Transverse colon (tissue), 4 donors: ENCODE measurements at regions not wholly inside any gene's neighbourhood (a gene's known extent, or its start where the extent isn't known, plus 50 kb on each side); places are given as distances from the start of the nearest gene placed in this dataset.

Experiments
- DNase-seq: peaks from one replicate; pipeline ENCODE4 v3.0.0-alpha.2; 2019
- H3K27ac ChIP-seq, 4 donors: fragments of 200-600 bp; sonication (generic); 2 replicates each; pipeline ENCODE4 v1.5.1; 2016 to 2018; ENCODE audit warnings: inconsistent platforms in 4 of 4
- H3K27me3 ChIP-seq: fragments of 200-600 bp; sonication (generic); 2 replicates; pipeline ENCODE4 v1.5.1; 2017; ENCODE audit warnings: inconsistent platforms
- H3K36me3 ChIP-seq, 4 donors: fragments of 200-600 bp; sonication (generic); 2 replicates each; pipeline ENCODE4 v1.5.1; 2017 to 2019; ENCODE audit warnings: inconsistent platforms in 4 of 4
- H3K4me1 ChIP-seq, 4 donors: fragments of 200-600 bp; sonication (generic); 2 replicates each; pipeline ENCODE4 v1.5.1; 2017 to 2020; ENCODE audit warnings: inconsistent platforms in 4 of 4
- H3K4me3 ChIP-seq, 4 donors: fragments of 200-600 bp; sonication (generic); 1 replicate in 1 of 4; 2 replicates in 3 of 4; pipeline versions ENCODE4 v1.5.1 to v1.6.1; 2017 to 2019; ENCODE audit warnings: inconsistent platforms in 4 of 4
- H3K9me3 ChIP-seq, 2 donors: fragments of 200-600 bp; sonication (generic); 2 replicates each; pipeline ENCODE4 v1.5.1; 2017 to 2019; ENCODE audit warnings: inconsistent platforms in 2 of 2
- EP300 ChIP-seq: sonication (generic); formaldehyde crosslinking; IDR thresholded peaks from one replicate; pipeline ENCODE4 v1.6.1; 2017; ENCODE audit warnings: antibody characterized with exemption, low read depth
- POLR2A ChIP-seq: fragments of 450-650 bp; IDR thresholded peaks from one replicate; pipeline ENCODE4 v1.6.1; 2016; ENCODE audit warnings: antibody characterized with exemption, mild to moderate bottlenecking, moderate library complexity
- POLR2AphosphoS5 ChIP-seq, 3 donors: sonication (generic); formaldehyde crosslinking; IDR thresholded peaks; one replicate each; pipeline ENCODE4 v1.6.1; 2016; ENCODE audit warnings: antibody characterized with exemption in 3 of 3
- WGBS, 2 donors: methylation state at CpG; one replicate each; pipeline ENCODE4 v1.1.5; 2018; ENCODE audit warnings: low coverage in 1 of 2; 5-methylcytosine and 5-hydroxymethylcytosine counted together
- in situ Hi-C, 4 donors: fragments of 200-750 bp; cut with MboI; loops; one replicate each; pipeline versions ENCODE4 v1.15.0 to v1.15.1; 2017; ENCODE audit warnings: low sequenced_read_pairs in 3 of 4, low pct_ligation_motif_present in 1 of 4, low pct_unique_long_range_greater_than_20kb in 1 of 4
- intact Hi-C: fragments of 100-400 bp; cut with DNase I; formaldehyde crosslinking; loops from one replicate; pipeline ENCODE4 v1.15.1; 2023; ENCODE audit warnings: low total_unique reads
- TF ChIP-seq, protein P1 (sequence below), 5 experiments: fragments of 200-600 bp in 3 of 5; fragments of 450-650 bp in 2 of 5; sonication (generic) in 3 of 5; IDR thresholded peaks; 1 replicate in 2 of 5; 2 replicates in 3 of 5; pipeline ENCODE4 v1.5.1; 2016 to 2017; ENCODE audit warnings: antibody characterized with exemption in 5 of 5, inconsistent platforms in 3 of 5, mild to moderate bottlenecking in 2 of 5, moderate library complexity in 1 of 5

DNA sequence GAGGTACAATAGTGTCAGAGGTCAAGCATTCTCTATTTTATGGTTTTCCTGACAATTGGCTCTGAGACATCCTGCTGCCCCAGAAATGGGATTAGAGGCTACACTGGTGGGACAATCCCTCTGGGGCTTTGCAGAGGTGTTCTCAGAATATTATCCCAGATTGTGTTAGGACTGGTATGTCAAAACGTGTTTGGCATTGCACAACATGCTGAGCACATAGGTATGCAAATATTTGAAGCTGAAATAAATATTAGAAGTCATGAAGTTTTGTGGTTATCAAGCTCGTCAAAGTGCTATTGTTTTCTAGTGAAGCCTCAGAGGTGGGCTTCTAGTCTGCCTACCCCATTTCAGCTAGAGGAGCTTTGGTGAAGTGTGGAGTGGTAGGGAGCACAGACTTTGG lies 304.4 kb downstream of the MAN2A1 start:
- H3K27me3 ChIP-seq, result no peaks in the 10 kb centered on the region
- intact Hi-C loops (no loop called here), in situ Hi-C loops (no loop called here)
- H3K9me3 ChIP-seq, result no peaks in the 10 kb centered on the region
- TF ChIP-seq, protein P1, sequence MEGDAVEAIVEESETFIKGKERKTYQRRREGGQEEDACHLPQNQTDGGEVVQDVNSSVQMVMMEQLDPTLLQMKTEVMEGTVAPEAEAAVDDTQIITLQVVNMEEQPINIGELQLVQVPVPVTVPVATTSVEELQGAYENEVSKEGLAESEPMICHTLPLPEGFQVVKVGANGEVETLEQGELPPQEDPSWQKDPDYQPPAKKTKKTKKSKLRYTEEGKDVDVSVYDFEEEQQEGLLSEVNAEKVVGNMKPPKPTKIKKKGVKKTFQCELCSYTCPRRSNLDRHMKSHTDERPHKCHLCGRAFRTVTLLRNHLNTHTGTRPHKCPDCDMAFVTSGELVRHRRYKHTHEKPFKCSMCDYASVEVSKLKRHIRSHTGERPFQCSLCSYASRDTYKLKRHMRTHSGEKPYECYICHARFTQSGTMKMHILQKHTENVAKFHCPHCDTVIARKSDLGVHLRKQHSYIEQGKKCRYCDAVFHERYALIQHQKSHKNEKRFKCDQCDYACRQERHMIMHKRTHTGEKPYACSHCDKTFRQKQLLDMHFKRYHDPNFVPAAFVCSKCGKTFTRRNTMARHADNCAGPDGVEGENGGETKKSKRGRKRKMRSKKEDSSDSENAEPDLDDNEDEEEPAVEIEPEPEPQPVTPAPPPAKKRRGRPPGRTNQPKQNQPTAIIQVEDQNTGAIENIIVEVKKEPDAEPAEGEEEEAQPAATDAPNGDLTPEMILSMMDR (IDR thresholded peaks at IDR 0.05), result no peak
- TF ChIP-seq EP300 (no peak), POLR2AphosphoS5 (IDR thresholded peaks at IDR 0.05) (no peak), POLR2A (no peak)
- peaks cover 0 to 3% (median 2%) of the 10 kb centered on the region in 4 donors for H3K4me1 ChIP-seq
- WGBS, 2 donors, result 62 to 72% methylated on average over 2 of the region's 2 CpGs
- DNase-seq, result no peak
- no peak overlapping the region for H3K4me3 ChIP-seq
- no peaks in the 10 kb centered on the region for H3K36me3 ChIP-seq
- H3K27ac ChIP-seq, result no peak overlapping the region

DNA sequence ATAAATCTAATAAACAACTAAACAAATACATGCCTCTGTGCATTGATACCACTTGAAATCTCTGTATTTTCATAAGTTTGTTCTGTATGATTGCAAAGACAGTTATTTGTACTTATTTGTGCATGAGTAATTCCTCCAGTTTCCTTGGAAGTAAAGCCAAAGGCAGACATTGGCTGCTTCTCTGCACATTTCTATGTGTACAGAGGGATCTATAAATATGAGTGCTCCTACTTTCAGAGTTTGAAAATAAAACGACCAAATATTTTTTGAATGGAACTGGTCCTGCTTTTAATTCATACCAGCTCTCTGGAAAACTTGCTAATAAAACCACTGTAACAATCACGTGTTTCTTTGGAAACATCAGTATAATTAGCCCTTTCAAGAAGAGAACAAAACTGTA lies 306.5 kb downstream of the MAN2A1 start:
- H3K4me3 ChIP-seq, result no peak overlapping the region
- H3K4me1 ChIP-seq, result peaks cover 0 to 9% (median 6%) of the 10 kb centered on the region in 4 donors
- intact Hi-C loops (no loop called here), in situ Hi-C loops (no loop called here)
- no peaks in the 10 kb centered on the region for H3K9me3 ChIP-seq
- H3K36me3 ChIP-seq, result no peaks in the 10 kb centered on the region
- 42 to 49% methylated on average over 2 of the region's 2 CpGs for WGBS, 2 donors
- no peak for DNase-seq
- no peak overlapping the region for H3K27ac ChIP-seq
- TF ChIP-seq POLR2AphosphoS5 (IDR thresholded peaks at IDR 0.05) (no peak), POLR2A (no peak), EP300 (no peak)
- TF ChIP-seq, protein P1 (IDR thresholded peaks at IDR 0.05), result no peak
- no peaks in the 10 kb centered on the region for H3K27me3 ChIP-seq

DNA sequence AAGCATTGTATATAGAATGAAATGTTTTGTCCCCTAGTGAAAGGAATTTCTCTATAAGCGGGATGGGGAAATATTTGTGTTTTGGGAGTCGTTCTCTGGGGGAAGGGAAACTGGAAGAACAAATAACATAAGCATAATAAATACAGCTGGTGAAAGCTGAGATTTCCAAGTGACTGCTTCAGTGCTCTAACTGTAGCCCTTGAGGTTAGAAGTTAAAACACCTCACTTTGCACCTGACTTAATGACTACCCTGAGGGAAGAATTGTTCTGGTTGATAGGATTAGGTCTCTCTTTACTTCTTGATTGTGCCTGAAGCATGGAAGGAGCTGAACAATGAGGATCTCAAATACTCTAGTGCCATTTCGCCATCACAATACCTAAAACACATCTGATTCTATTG lies 307.4 kb downstream of the MAN2A1 start:
- WGBS, 2 donors, result 48 to 58% methylated on average over 3 of the region's 3 CpGs
- in situ Hi-C loops (no loop called here), intact Hi-C loops (no loop called here)
- no peak for DNase-seq
- Histone ChIP-seq H3K36me3 (no peaks in the 10 kb centered on the region), H3K27me3 (no peaks in the 10 kb centered on the region), H3K4me3 (no peak overlapping the region), H3K9me3 (no peaks in the 10 kb centered on the region), H3K4me1 (peaks cover 0 to 9% (median 6%) of the 10 kb centered on the region in 4 donors), H3K27ac (no peak overlapping the region)
- TF ChIP-seq, protein P1 (IDR thresholded peaks at IDR 0.05), result no peak
- TF ChIP-seq POLR2AphosphoS5 (IDR thresholded peaks at IDR 0.05) (no peak), EP300 (no peak), POLR2A (no peak)

DNA sequence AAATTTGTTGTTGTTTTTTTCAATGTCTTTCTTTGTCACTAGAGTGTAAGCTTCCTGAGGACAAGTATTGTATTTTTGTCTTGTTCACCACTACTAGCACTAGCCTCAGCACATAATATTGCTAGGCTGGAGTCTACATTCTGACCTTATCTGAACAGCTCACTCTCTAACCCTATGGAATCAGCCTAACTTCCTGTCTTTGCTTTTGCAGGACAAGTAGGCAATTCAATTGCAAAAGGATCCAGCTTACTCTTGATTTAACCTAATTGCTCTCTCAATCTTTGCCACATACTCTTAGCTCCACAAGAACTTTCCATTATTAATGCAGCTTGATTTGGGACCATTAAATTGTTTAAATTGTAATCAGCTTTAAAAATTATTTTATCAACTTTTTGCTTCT lies 308.5 kb downstream of the MAN2A1 start:
- peaks cover 0 to 9% (median 6%) of the 10 kb centered on the region in 4 donors for H3K4me1 ChIP-seq
- no peak overlapping the region for H3K4me3 ChIP-seq
- no peaks in the 10 kb centered on the region for H3K27me3 ChIP-seq
- intact Hi-C loops (no loop called here), in situ Hi-C loops (no loop called here)
- no peak overlapping the region for H3K27ac ChIP-seq
- DNase-seq, result no peak
- no peaks in the 10 kb centered on the region for H3K36me3 ChIP-seq
- H3K9me3 ChIP-seq, result no peaks in the 10 kb centered on the region
- TF ChIP-seq POLR2AphosphoS5 (IDR thresholded peaks at IDR 0.05), result no peak
- TF ChIP-seq, protein P1 (IDR thresholded peaks at IDR 0.05), result no peak
- TF ChIP-seq EP300, result no peak
- TF ChIP-seq POLR2A, result no peak
